ENCODE measurements at regions not wholly inside any gene's neighbourhood (a gene's known extent, or its start where the extent isn't known, plus 50 kb on each side); places are given as distances from the start of the nearest gene placed in this dataset.

GRCh38 chr2:217146956-217147355, 287.1 kb upstream of the TNP1 start:
- TF ChIP-seq CTCF (IDR thresholded peaks at IDR 0.05): no peak
- TF ChIP-seq POLR2A (IDR thresholded peaks at IDR 0.05): no peak
- Histone ChIP-seq H3K4me1 (no peaks in the 10 kb centered on the region), H3K27me3 (no peaks in the 10 kb centered on the region), H3K36me3 (ENCODE audit: low read depth, missing control alignments) (no peaks in the 10 kb centered on the region), H3K9me3 (no peaks in the 10 kb centered on the region), H3K27ac (no peak overlapping the region), H3K4me3 (no peak overlapping the region)
- no peak for DNase-seq
- intact Hi-C loops (cut with DNase I; ENCODE audit: low total_unique reads): no loop called here
- WGBS, 2 donors: 91 to 96% methylated on average over 4 of the region's 4 CpGs

- H3K36me3 ChIP-seq (ENCODE audit: low read depth, missing control alignments): no peaks in the 10 kb centered on the region
- intact Hi-C loops (cut with DNase I; ENCODE audit: low total_unique reads): no loop called here
- H3K27ac ChIP-seq: no peak overlapping the region
- H3K4me3 ChIP-seq: no peak overlapping the region
- H3K27me3 ChIP-seq: no peaks in the 10 kb centered on the region
- 78 to 82% methylated on average over 3 of the region's 3 CpGs for WGBS, 2 donors
- no peaks in the 10 kb centered on the region for H3K4me1 ChIP-seq
- TF ChIP-seq CTCF (IDR thresholded peaks at IDR 0.05) (peak; percentile 9 to 39 (median 21)), POLR2A (IDR thresholded peaks at IDR 0.05) (no peak)
- no peaks in the 10 kb centered on the region for H3K9me3 ChIP-seq
- DNase-seq: peak; percentile 24
Observed at GRCh38 chr2:217142649-217143266, 282.9 kb upstream of the TNP1 start.

- no peak for TF ChIP-seq CTCF (IDR thresholded peaks at IDR 0.05)
- TF ChIP-seq POLR2A (IDR thresholded peaks at IDR 0.05): no peak
- H3K36me3 ChIP-seq (ENCODE audit: low read depth, missing control alignments): no peaks in the 10 kb centered on the region
- H3K4me1 ChIP-seq: no peaks in the 10 kb centered on the region
- 93 to 94% methylated on average over 4 of the region's 4 CpGs for WGBS, 2 donors
- no peak for DNase-seq
- H3K9me3 ChIP-seq: no peaks in the 10 kb centered on the region
- no peak overlapping the region for H3K27ac ChIP-seq
- no peaks in the 10 kb centered on the region for H3K27me3 ChIP-seq
- intact Hi-C loops (cut with DNase I; ENCODE audit: low total_unique reads): no loop called here
- H3K4me3 ChIP-seq: no peak overlapping the region
Observed at GRCh38 chr2:217138284-217138683, 278.4 kb upstream of the TNP1 start.

- intact Hi-C loops (cut with DNase I; ENCODE audit: low total_unique reads): no loop called here
- no peak for TF ChIP-seq CTCF (IDR thresholded peaks at IDR 0.05)
- no peak for TF ChIP-seq POLR2A (IDR thresholded peaks at IDR 0.05)
- Histone ChIP-seq H3K9me3 (no peaks in the 10 kb centered on the region), H3K27me3 (no peaks in the 10 kb centered on the region), H3K27ac (no peak overlapping the region), H3K4me3 (no peak overlapping the region), H3K4me1 (no peaks in the 10 kb centered on the region), H3K36me3 (ENCODE audit: low read depth, missing control alignments) (no peaks in the 10 kb centered on the region)
- no peak for DNase-seq
- 97 to 99% methylated on average over 2 of the region's 2 CpGs for WGBS, 2 donors
Observed at GRCh38 chr2:217127744-217128143, 267.9 kb upstream of the TNP1 start.

- no peak for DNase-seq
- Histone ChIP-seq H3K27ac (no peak overlapping the region), H3K36me3 (ENCODE audit: low read depth, missing control alignments) (no peaks in the 10 kb centered on the region), H3K27me3 (no peaks in the 10 kb centered on the region), H3K4me1 (no peaks in the 10 kb centered on the region), H3K4me3 (no peak overlapping the region), H3K9me3 (no peaks in the 10 kb centered on the region)
- intact Hi-C loops (cut with DNase I; ENCODE audit: low total_unique reads): no loop called here
- 91 to 96% methylated on average over 3 of the region's 3 CpGs for WGBS, 2 donors
- TF ChIP-seq CTCF (IDR thresholded peaks at IDR 0.05) (no peak), POLR2A (IDR thresholded peaks at IDR 0.05) (no peak)
Observed at GRCh38 chr2:217125014-217125413, 265.1 kb upstream of the TNP1 start.

Measured in testis (tissue), 2 donors.